Upper lobe of left lung (tissue), 4 donors: ENCODE measurements at regions not wholly inside any gene's neighbourhood (a gene's known extent, or its start where the extent isn't known, plus 50 kb on each side); places are given as distances from the start of the nearest gene placed in this dataset.

Experiments used
- CTCF ChIP-seq, 6 experiments: fragments of 450-650 bp in 4 of 6; fragments of 200-600 bp in 2 of 6; sonication (generic) in 2 of 6; IDR thresholded peaks; one replicate each; pipeline ENCODE4 v1.5.1; 2016 to 2019; ENCODE audit warnings: antibody characterized with exemption in 6 of 6
- EP300 ChIP-seq, 4 donors: sonication (generic); formaldehyde crosslinking; IDR thresholded peaks; one replicate each; pipeline ENCODE4 v1.5.1; 2017; ENCODE audit warnings: antibody characterized with exemption in 4 of 4, control low read depth in 2 of 4
- POLR2A ChIP-seq, 4 donors: fragments of 450-650 bp; IDR thresholded peaks; one replicate each; pipeline ENCODE4 v1.5.1; 2016 to 2017; ENCODE audit warnings: antibody characterized with exemption in 4 of 4, mild to moderate bottlenecking in 2 of 4
- POLR2AphosphoS5 ChIP-seq, 2 donors: sonication (generic); formaldehyde crosslinking; IDR thresholded peaks; one replicate each; pipeline ENCODE4 v1.5.1; 2017; ENCODE audit warnings: antibody characterized with exemption in 2 of 2

DNA sequence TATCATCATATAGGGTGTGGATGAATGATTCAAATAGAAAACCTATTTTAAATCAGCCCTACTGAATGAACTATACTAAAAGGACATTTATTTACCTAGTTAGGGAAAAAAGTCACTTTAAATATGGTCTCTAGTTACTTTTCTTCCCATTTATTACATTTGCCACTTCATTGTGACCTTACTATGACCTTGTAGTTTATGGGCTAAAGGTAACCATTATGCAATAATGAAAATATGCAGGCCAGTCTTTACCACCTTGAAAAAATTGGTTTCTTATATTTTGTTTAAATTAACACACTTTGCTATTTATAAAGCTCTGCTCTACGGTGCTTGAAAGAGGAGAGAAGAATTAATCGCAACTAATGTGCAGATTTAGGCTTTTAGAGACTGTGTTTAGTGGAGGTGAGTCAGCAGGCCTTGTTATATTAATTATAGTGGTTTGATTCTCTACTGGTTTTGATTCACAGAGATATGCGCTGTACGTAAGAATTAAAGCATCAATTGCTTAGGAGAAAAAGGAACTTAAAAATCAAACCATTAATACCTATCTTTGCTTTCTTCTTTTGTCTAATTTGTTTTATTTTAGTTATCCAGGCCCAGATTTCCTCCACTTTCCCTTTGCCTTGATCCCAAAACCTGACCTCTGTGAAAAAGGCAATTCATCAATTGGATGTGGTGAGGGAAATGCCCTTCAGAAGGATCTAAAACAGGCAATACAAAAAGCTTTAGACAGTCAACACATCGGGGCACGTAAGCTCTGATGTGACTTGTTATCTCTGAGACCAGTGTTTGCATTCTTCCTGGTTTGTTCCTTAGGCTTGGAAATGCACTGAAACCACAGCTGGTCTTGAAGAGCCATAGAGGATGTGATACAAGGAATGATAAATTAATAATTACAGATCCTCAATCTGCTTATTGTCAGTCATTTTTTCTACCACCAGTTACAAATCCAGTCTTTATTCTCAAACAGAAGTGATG, 141.2 kb upstream of the HDAC9 start:
- TF ChIP-seq CTCF (IDR thresholded peaks at IDR 0.05) (no peak), EP300 (IDR thresholded peaks at IDR 0.05) (no peak), POLR2AphosphoS5 (IDR thresholded peaks at IDR 0.05) (no peak), POLR2A (IDR thresholded peaks at IDR 0.05) (no peak)
